Keratinocyte (primary cell): ENCODE measurements at regions not wholly inside any gene's neighbourhood (a gene's known extent, or its start where the extent isn't known, plus 50 kb on each side); places are given as distances from the start of the nearest gene placed in this dataset.

Source experiments
- EZH2 ChIP-seq: IDR thresholded peaks from one replicate; pipeline ENCODE4 v1.6.1; 2012; ENCODE audit warnings: inconsistent platforms, mild to moderate bottlenecking, low read length, moderate library complexity
- TF ChIP-seq, protein P1 (sequence below), 3 experiments: IDR thresholded peaks in 1 of 3; conservative IDR thresholded peaks in 1 of 3; optimal IDR thresholded peaks in 1 of 3; 2 replicates in 2 of 3; 3 replicates in 1 of 3; pipeline versions ENCODE3 to v1.5.1; 2011; ENCODE audit warnings: low read length in 3 of 3, mild to moderate bottlenecking in 3 of 3, moderate library complexity in 2 of 3, control low read depth in 1 of 3, inconsistent platforms in 1 of 3; ENCODE audit not compliant: insufficient read depth in 2 of 3; ENCODE audit errors: extremely low read depth in 1 of 3

DNA sequence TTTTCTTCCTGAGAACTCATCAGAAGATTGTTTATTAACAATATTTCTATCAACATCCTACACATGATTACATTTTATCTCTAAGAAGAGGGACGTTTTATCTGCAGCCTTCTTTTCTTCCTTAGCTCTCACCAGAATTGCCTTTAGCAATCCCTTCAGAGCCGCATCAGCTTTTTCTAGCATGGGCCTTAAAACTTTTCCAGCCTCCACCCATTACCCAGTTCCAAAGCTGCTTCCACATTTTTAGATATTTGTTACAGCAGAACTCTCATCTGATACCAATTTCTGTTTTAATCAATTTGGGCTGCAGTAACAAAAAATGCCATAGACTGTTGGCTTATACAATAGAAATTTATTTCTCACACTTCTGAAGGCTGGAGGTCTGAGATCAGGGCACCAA lies 281.5 kb downstream of the THBS2 start:
- TF ChIP-seq, protein P1, sequence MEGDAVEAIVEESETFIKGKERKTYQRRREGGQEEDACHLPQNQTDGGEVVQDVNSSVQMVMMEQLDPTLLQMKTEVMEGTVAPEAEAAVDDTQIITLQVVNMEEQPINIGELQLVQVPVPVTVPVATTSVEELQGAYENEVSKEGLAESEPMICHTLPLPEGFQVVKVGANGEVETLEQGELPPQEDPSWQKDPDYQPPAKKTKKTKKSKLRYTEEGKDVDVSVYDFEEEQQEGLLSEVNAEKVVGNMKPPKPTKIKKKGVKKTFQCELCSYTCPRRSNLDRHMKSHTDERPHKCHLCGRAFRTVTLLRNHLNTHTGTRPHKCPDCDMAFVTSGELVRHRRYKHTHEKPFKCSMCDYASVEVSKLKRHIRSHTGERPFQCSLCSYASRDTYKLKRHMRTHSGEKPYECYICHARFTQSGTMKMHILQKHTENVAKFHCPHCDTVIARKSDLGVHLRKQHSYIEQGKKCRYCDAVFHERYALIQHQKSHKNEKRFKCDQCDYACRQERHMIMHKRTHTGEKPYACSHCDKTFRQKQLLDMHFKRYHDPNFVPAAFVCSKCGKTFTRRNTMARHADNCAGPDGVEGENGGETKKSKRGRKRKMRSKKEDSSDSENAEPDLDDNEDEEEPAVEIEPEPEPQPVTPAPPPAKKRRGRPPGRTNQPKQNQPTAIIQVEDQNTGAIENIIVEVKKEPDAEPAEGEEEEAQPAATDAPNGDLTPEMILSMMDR (optimal IDR thresholded peaks at IDR 0.05 in 1 of 3, IDR thresholded peaks at IDR 0.05 in 1 of 3, conservative IDR thresholded peaks at IDR 0.05 in 1 of 3; ENCODE audit: extremely low read depth in 1 of 3, insufficient read depth in 2 of 3, low read length in 3 of 3): no peak
- no peak for TF ChIP-seq EZH2
